ENCODE measurements at regions not wholly inside any gene's neighbourhood (a gene's known extent, or its start where the extent isn't known, plus 50 kb on each side); places are given as distances from the start of the nearest gene placed in this dataset.
A peak's percentile ranks its signal among the peaks of the same experiment; 100 is the strongest.

- Histone ChIP-seq H3K27me3 (ENCODE audit: control insufficient read depth in 3 of 3, insufficient read depth in 3 of 3, low read length in 3 of 3) (no peaks in the 10 kb centered on the region), H3K4me1 (ENCODE audit: control insufficient read depth in 3 of 3, insufficient read depth in 2 of 3, low read depth in 1 of 3, low read length in 2 of 3) (no peaks in the 10 kb centered on the region), H3K9me3 (ENCODE audit: control insufficient read depth in 2 of 2, insufficient read depth in 1 of 2, low read depth in 1 of 2, low read length in 1 of 2) (no peaks in the 10 kb centered on the region), H3K27ac (ENCODE audit: low read depth in 1 of 3, low read length in 2 of 3) (no peak overlapping the region), H3K4me3 (ENCODE audit: low read depth in 1 of 3, low read length in 3 of 3) (no peak overlapping the region), H3K36me3 (ENCODE audit: control insufficient read depth in 3 of 3, insufficient read depth in 2 of 3, low read depth in 1 of 3, low read length in 3 of 3) (no peaks in the 10 kb centered on the region)
- 71 to 82% (median 82%) methylated on average over 2 of the region's 2 CpGs for WGBS, 3 donors
- no peak for DNase-seq
- FAIRE-seq: no peak
Observed at GRCh38 chr10:61250131-61250530, 203.1 kb downstream of the TMEM26 start.

- Histone ChIP-seq H3K27ac (ENCODE audit: low read depth in 1 of 3, low read length in 2 of 3) (no peak overlapping the region), H3K27me3 (ENCODE audit: control insufficient read depth in 3 of 3, insufficient read depth in 3 of 3, low read length in 3 of 3) (no peaks in the 10 kb centered on the region), H3K4me1 (ENCODE audit: control insufficient read depth in 3 of 3, insufficient read depth in 2 of 3, low read depth in 1 of 3, low read length in 2 of 3) (no peaks in the 10 kb centered on the region), H3K4me3 (ENCODE audit: low read depth in 1 of 3, low read length in 3 of 3) (no peak overlapping the region), H3K36me3 (ENCODE audit: control insufficient read depth in 3 of 3, insufficient read depth in 2 of 3, low read depth in 1 of 3, low read length in 3 of 3) (no peaks in the 10 kb centered on the region), H3K9me3 (ENCODE audit: control insufficient read depth in 2 of 2, insufficient read depth in 1 of 2, low read depth in 1 of 2, low read length in 1 of 2) (no peaks in the 10 kb centered on the region)
- DNase-seq: no peak
- FAIRE-seq: no peak
Observed at GRCh38 chr10:61248013-61248412, 205.2 kb downstream of the TMEM26 start.

GRCh38 chr10:61244261-61244775 is 208.9 kb downstream of the TMEM26 start:
- Histone ChIP-seq H3K36me3 (ENCODE audit: control insufficient read depth in 3 of 3, insufficient read depth in 2 of 3, low read depth in 1 of 3, low read length in 3 of 3) (no peaks in the 10 kb centered on the region), H3K9me3 (ENCODE audit: control insufficient read depth in 2 of 2, insufficient read depth in 1 of 2, low read depth in 1 of 2, low read length in 1 of 2) (no peaks in the 10 kb centered on the region), H3K27ac (ENCODE audit: low read depth in 1 of 3, low read length in 2 of 3) (no peak overlapping the region), H3K27me3 (ENCODE audit: control insufficient read depth in 3 of 3, insufficient read depth in 3 of 3, low read length in 3 of 3) (no peaks in the 10 kb centered on the region), H3K4me1 (ENCODE audit: control insufficient read depth in 3 of 3, insufficient read depth in 2 of 3, low read depth in 1 of 3, low read length in 2 of 3) (no peaks in the 10 kb centered on the region), H3K4me3 (ENCODE audit: low read depth in 1 of 3, low read length in 3 of 3) (no peak overlapping the region)
- DNase-seq: peak in 1 of 2 donors; percentile 0
- no peak for FAIRE-seq

GRCh38 chr10:61232780-61233179 is 220.4 kb downstream of the TMEM26 start:
- H3K27me3 ChIP-seq (ENCODE audit: control insufficient read depth in 3 of 3, insufficient read depth in 3 of 3, low read length in 3 of 3): no peaks in the 10 kb centered on the region
- H3K4me1 ChIP-seq (ENCODE audit: control insufficient read depth in 3 of 3, insufficient read depth in 2 of 3, low read depth in 1 of 3, low read length in 2 of 3): no peaks in the 10 kb centered on the region
- peaks cover 0 to 11% of the 10 kb centered on the region in 2 donors for H3K9me3 ChIP-seq (ENCODE audit: control insufficient read depth in 2 of 2, insufficient read depth in 1 of 2, low read depth in 1 of 2, low read length in 1 of 2)
- DNase-seq (no peak), FAIRE-seq (no peak)
- H3K4me3 ChIP-seq (ENCODE audit: low read depth in 1 of 3, low read length in 3 of 3): no peak overlapping the region
- no peaks in the 10 kb centered on the region for H3K36me3 ChIP-seq (ENCODE audit: control insufficient read depth in 3 of 3, insufficient read depth in 2 of 3, low read depth in 1 of 3, low read length in 3 of 3)
- H3K27ac ChIP-seq (ENCODE audit: low read depth in 1 of 3, low read length in 2 of 3): no peak overlapping the region

GRCh38 chr10:61225939-61226338 is 227.2 kb downstream of the TMEM26 start:
- Histone ChIP-seq H3K36me3 (ENCODE audit: control insufficient read depth in 3 of 3, insufficient read depth in 2 of 3, low read depth in 1 of 3, low read length in 3 of 3) (no peaks in the 10 kb centered on the region), H3K27ac (ENCODE audit: low read depth in 1 of 3, low read length in 2 of 3) (no peak overlapping the region), H3K4me3 (ENCODE audit: low read depth in 1 of 3, low read length in 3 of 3) (no peak overlapping the region), H3K27me3 (ENCODE audit: control insufficient read depth in 3 of 3, insufficient read depth in 3 of 3, low read length in 3 of 3) (no peaks in the 10 kb centered on the region), H3K9me3 (ENCODE audit: control insufficient read depth in 2 of 2, insufficient read depth in 1 of 2, low read depth in 1 of 2, low read length in 1 of 2) (peaks cover 0 to 19% of the 10 kb centered on the region in 2 donors), H3K4me1 (ENCODE audit: control insufficient read depth in 3 of 3, insufficient read depth in 2 of 3, low read depth in 1 of 3, low read length in 2 of 3) (no peaks in the 10 kb centered on the region)
- FAIRE-seq: no peak
- no peak for DNase-seq

- FAIRE-seq: no peak
- Histone ChIP-seq H3K36me3 (ENCODE audit: control insufficient read depth in 3 of 3, insufficient read depth in 2 of 3, low read depth in 1 of 3, low read length in 3 of 3) (no peaks in the 10 kb centered on the region), H3K27me3 (ENCODE audit: control insufficient read depth in 3 of 3, insufficient read depth in 3 of 3, low read length in 3 of 3) (no peaks in the 10 kb centered on the region)
Observed at GRCh38 chr10:61223576-61223975, 229.6 kb downstream of the TMEM26 start.

GRCh38 chr10:61219696-61220095 is 233.5 kb downstream of the TMEM26 start:
- no peak for FAIRE-seq
- Histone ChIP-seq H3K36me3 (ENCODE audit: control insufficient read depth in 3 of 3, insufficient read depth in 2 of 3, low read depth in 1 of 3, low read length in 3 of 3) (no peaks in the 10 kb centered on the region), H3K4me1 (ENCODE audit: control insufficient read depth in 3 of 3, insufficient read depth in 2 of 3, low read depth in 1 of 3, low read length in 2 of 3) (no peaks in the 10 kb centered on the region), H3K27me3 (ENCODE audit: control insufficient read depth in 3 of 3, insufficient read depth in 3 of 3, low read length in 3 of 3) (no peaks in the 10 kb centered on the region), H3K9me3 (ENCODE audit: control insufficient read depth in 2 of 2, insufficient read depth in 1 of 2, low read depth in 1 of 2, low read length in 1 of 2) (peaks cover 0 to 3% of the 10 kb centered on the region in 2 donors), H3K4me3 (ENCODE audit: low read depth in 1 of 3, low read length in 3 of 3) (no peak overlapping the region), H3K27ac (ENCODE audit: low read depth in 1 of 3, low read length in 2 of 3) (no peak overlapping the region)
- WGBS, 3 donors: 43 to 69% (median 46%) methylated on average over 1 of the region's 1 CpG
- DNase-seq: no peak

More at GRCh38 chr10:61223576-61223975, 229.6 kb downstream of the TMEM26 start:
- no peaks in the 10 kb centered on the region for H3K4me1 ChIP-seq (ENCODE audit: control insufficient read depth in 3 of 3, insufficient read depth in 2 of 3, low read depth in 1 of 3, low read length in 2 of 3)
- no peak overlapping the region for H3K27ac ChIP-seq (ENCODE audit: low read depth in 1 of 3, low read length in 2 of 3)
- DNase-seq: no peak
- H3K4me3 ChIP-seq (ENCODE audit: low read depth in 1 of 3, low read length in 3 of 3): no peak overlapping the region
- peaks cover 0 to 18% of the 10 kb centered on the region in 2 donors for H3K9me3 ChIP-seq (ENCODE audit: control insufficient read depth in 2 of 2, insufficient read depth in 1 of 2, low read depth in 1 of 2, low read length in 1 of 2)

- H3K27ac ChIP-seq (ENCODE audit: low read depth in 1 of 3, low read length in 2 of 3): no peak overlapping the region
- 91 to 95% (median 95%) methylated on average over 3 of the region's 3 CpGs for WGBS, 3 donors
- H3K27me3 ChIP-seq (ENCODE audit: control insufficient read depth in 3 of 3, insufficient read depth in 3 of 3, low read length in 3 of 3): no peaks in the 10 kb centered on the region
- no peaks in the 10 kb centered on the region for H3K9me3 ChIP-seq (ENCODE audit: control insufficient read depth in 2 of 2, insufficient read depth in 1 of 2, low read depth in 1 of 2, low read length in 1 of 2)
- FAIRE-seq (no peak), DNase-seq (no peak)
- no peak overlapping the region for H3K4me3 ChIP-seq (ENCODE audit: low read depth in 1 of 3, low read length in 3 of 3)
- no peaks in the 10 kb centered on the region for H3K4me1 ChIP-seq (ENCODE audit: control insufficient read depth in 3 of 3, insufficient read depth in 2 of 3, low read depth in 1 of 3, low read length in 2 of 3)
- H3K36me3 ChIP-seq (ENCODE audit: control insufficient read depth in 3 of 3, insufficient read depth in 2 of 3, low read depth in 1 of 3, low read length in 3 of 3): no peaks in the 10 kb centered on the region
Observed at GRCh38 chr10:61217851-61218565, 235.2 kb downstream of the TMEM26 start.

GRCh38 chr10:61215246-61215645 is 237.9 kb downstream of the TMEM26 start:
- Histone ChIP-seq H3K4me1 (ENCODE audit: control insufficient read depth in 3 of 3, insufficient read depth in 2 of 3, low read depth in 1 of 3, low read length in 2 of 3) (no peaks in the 10 kb centered on the region), H3K36me3 (ENCODE audit: control insufficient read depth in 3 of 3, insufficient read depth in 2 of 3, low read depth in 1 of 3, low read length in 3 of 3) (no peaks in the 10 kb centered on the region), H3K27me3 (ENCODE audit: control insufficient read depth in 3 of 3, insufficient read depth in 3 of 3, low read length in 3 of 3) (no peaks in the 10 kb centered on the region), H3K9me3 (ENCODE audit: control insufficient read depth in 2 of 2, insufficient read depth in 1 of 2, low read depth in 1 of 2, low read length in 1 of 2) (no peaks in the 10 kb centered on the region), H3K27ac (ENCODE audit: low read depth in 1 of 3, low read length in 2 of 3) (no peak overlapping the region), H3K4me3 (ENCODE audit: low read depth in 1 of 3, low read length in 3 of 3) (no peak overlapping the region)
- FAIRE-seq (no peak), DNase-seq (no peak)
- 77 to 83% (median 79%) methylated on average over 1 of the region's 1 CpG for WGBS, 3 donors

Data from small intestine (tissue), 7 donors.